OCI-LY3 (cell line): ENCODE measurements at regions not wholly inside any gene's neighbourhood (a gene's known extent, or its start where the extent isn't known, plus 50 kb on each side); places are given as distances from the start of the nearest gene placed in this dataset.

ENCODE experiments used
- EZH2phosphoT487 ChIP-seq: fragments of 200-600 bp; shearing (Covaris generic); IDR thresholded peaks from 2 replicates; pipeline ENCODE4 v1.6.1; 2018; ENCODE audit warnings: antibody characterized with exemption, mixed run types, low read depth
- TF ChIP-seq, protein P1 (sequence below): fragments of 200-600, 300-600 bp; sonication (generic); IDR thresholded peaks from 2 replicates; pipeline ENCODE4 v1.5.1; 2014; ENCODE audit warnings: antibody characterized with exemption, low read length, low read depth

DNA sequence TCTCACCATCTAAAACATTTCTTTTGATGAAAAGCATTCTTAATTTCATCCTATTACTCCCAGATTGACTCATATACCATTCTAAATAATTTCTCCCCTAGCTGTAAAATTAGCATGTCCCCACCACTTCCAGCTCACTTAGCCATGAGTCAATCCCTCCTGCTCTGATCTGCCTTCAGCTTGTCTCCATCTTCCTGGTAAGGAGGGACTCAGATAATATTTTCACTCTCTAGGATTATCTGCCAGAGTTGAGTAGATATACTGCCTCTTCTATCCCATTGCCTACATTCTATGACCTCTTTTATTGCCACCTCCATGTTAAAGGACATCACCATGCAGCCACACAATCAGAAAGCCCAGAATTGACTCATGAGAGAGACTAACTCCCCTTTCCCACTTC is 348.8 kb upstream of the POU3F2 start:
- TF ChIP-seq, protein P1, sequence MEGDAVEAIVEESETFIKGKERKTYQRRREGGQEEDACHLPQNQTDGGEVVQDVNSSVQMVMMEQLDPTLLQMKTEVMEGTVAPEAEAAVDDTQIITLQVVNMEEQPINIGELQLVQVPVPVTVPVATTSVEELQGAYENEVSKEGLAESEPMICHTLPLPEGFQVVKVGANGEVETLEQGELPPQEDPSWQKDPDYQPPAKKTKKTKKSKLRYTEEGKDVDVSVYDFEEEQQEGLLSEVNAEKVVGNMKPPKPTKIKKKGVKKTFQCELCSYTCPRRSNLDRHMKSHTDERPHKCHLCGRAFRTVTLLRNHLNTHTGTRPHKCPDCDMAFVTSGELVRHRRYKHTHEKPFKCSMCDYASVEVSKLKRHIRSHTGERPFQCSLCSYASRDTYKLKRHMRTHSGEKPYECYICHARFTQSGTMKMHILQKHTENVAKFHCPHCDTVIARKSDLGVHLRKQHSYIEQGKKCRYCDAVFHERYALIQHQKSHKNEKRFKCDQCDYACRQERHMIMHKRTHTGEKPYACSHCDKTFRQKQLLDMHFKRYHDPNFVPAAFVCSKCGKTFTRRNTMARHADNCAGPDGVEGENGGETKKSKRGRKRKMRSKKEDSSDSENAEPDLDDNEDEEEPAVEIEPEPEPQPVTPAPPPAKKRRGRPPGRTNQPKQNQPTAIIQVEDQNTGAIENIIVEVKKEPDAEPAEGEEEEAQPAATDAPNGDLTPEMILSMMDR, result no peak
- no peak for TF ChIP-seq EZH2phosphoT487
